ENCODE measurements at regions not wholly inside any gene's neighbourhood (a gene's known extent, or its start where the extent isn't known, plus 50 kb on each side); places are given as distances from the start of the nearest gene placed in this dataset.

- Histone ChIP-seq H3K4ac (ENCODE audit: low read depth, low read length) (no peak overlapping the region), H3T11ph (ENCODE audit: low read length) (no peak overlapping the region), H2AK5ac (ENCODE audit: insufficient read length, low read length) (no peak overlapping the region), H3K4me2 (ENCODE audit: insufficient read depth, insufficient read length, low read length) (no peak overlapping the region), H3K79me2 (ENCODE audit: insufficient read depth, low read length) (peaks cover 7% of the 10 kb centered on the region; the same call in 1 of the 2 replicates), H3K14ac (ENCODE audit: insufficient read depth, low read length) (no peak overlapping the region; the same call in 1 of the 2 replicates), H3K9ac (ENCODE audit: extremely low read depth, insufficient read length, low read length) (no peak overlapping the region), H3K56ac (ENCODE audit: insufficient read length, low read depth, low read length) (no peak overlapping the region), H3K18ac (ENCODE audit: insufficient read length, low read depth, low read length) (no peak overlapping the region), H4K91ac (ENCODE audit: insufficient read length, low read depth, low read length) (no peak overlapping the region), H4K8ac (replicated peaks; ENCODE audit: insufficient read length, low read depth, low read length) (no peak overlapping the region), H3K27ac (ENCODE audit: insufficient read length, low read depth, low read length) (no peak overlapping the region), H3K4me1 (ENCODE audit: insufficient read depth, low read length) (no peaks in the 10 kb centered on the region), H3K79me1 (ENCODE audit: insufficient read depth, low read depth, low read length, poor library complexity, severe bottlenecking) (peaks cover 9% of the 10 kb centered on the region), H2BK20ac (ENCODE audit: low read depth, low read length, poor library complexity, severe bottlenecking) (no peak overlapping the region), H2BK120ac (ENCODE audit: low read depth, low read length, poor library complexity, severe bottlenecking) (no peak overlapping the region), H4K20me1 (ENCODE audit: control insufficient read depth, insufficient read depth, insufficient read length) (no peaks in the 10 kb centered on the region), H3K9me3 (ENCODE audit: control insufficient read depth, low read depth, low read length) (no peaks in the 10 kb centered on the region), H3K23ac (ENCODE audit: insufficient read length, low read depth, low read length) (no peak overlapping the region), H4K5ac (ENCODE audit: insufficient read length, low read depth, low read length) (no peak overlapping the region), H2BK5ac (ENCODE audit: insufficient read length, low read length) (no peak overlapping the region), H3K27me3 (ENCODE audit: insufficient read depth, low read length) (no peaks in the 10 kb centered on the region), H2BK12ac (ENCODE audit: insufficient read length, low read depth, low read length) (no peak overlapping the region), H3K23me2 (ENCODE audit: insufficient read length, low read depth, low read length, poor library complexity, severe bottlenecking) (no peaks in the 10 kb centered on the region), H2AFZ (ENCODE audit: low read length) (no peak overlapping the region), H2BK15ac (ENCODE audit: low read depth, low read length) (no peak overlapping the region)
- Mint-ChIP-seq H3K36me3 (ENCODE audit: insufficient read depth in 1 of 3, low read depth in 3 of 3) (peaks cover 5 to 31% (median 31%) of the 10 kb centered on the region in 3 experiments; a peak in 6 of 7 replicates), H3K27ac (peak overlapping the region in 2 of 3 experiments; percentile 19 to 28; a peak in 1 of 7 replicates), H3K4me1 (peaks cover 10% of the 10 kb centered on the region in 2 experiments), H3K27me3 (ENCODE audit: low read depth) (peaks cover 4% of the 10 kb centered on the region), H3K4me3 (no peak overlapping the region), H3K9me3 (no peaks in the 10 kb centered on the region)
- WGBS (ENCODE audit: extremely low coverage, insufficient read length, low lambda C conversion rate) = no CpG with 5 or more reads among the region's 6 CpGs
- DNase-seq = no peak
- TF ChIP-seq CTCF (conservative IDR thresholded peaks at IDR 0.05) = no peak
Observed at GRCh38 chr12:124489220-124489619, 78.2 kb downstream of the NCOR2 start.

All from H9 (cell line).